ENCODE measurements at regions not wholly inside any gene's neighbourhood (a gene's known extent, or its start where the extent isn't known, plus 50 kb on each side); places are given as distances from the start of the nearest gene placed in this dataset.

- TF ChIP-seq ZBTB6 (tag by site-specific recombination; IDR thresholded peaks at IDR 0.05): 0 out of 2 replicates have a peak, but pooled peaks have one; percentile 45
- no peak for TF ChIP-seq ZNF169 (tag by site-specific recombination; IDR thresholded peaks at IDR 0.05)
- no peak for TF ChIP-seq ZNF112 (tag by site-specific recombination; IDR thresholded peaks at IDR 0.05)
- TF ChIP-seq ZNF600 (tag by site-specific recombination; IDR thresholded peaks at IDR 0.05): peak; percentile 87
Observed at GRCh38 chr1:245091818-245092637, 62.8 kb upstream of the KIF26B start (continued).

- ChIA-PET POLR2A (no interaction called here), CTCF (interaction anchor here (0.5 to 0.9 kb wide), 3 partner anchors 9 to 487 kb away, joined by 3 read pairs; no protein-coding TSS in a partner anchor)
- no peak overlapping the region for H3K27ac ChIP-seq (ENCODE audit: extremely low read depth, low read depth, low read length)
- H3K4me3 ChIP-seq (ENCODE audit: low read depth, low read length): no peak overlapping the region
- peak; percentile 79 for TF ChIP-seq ATF2 (tag by site-specific recombination; IDR thresholded peaks at IDR 0.05; ENCODE audit: low read depth)
- no peak for TF ChIP-seq ZNF423 (tag by site-specific recombination; IDR thresholded peaks at IDR 0.05)
- TF ChIP-seq PRDM1 (tag by site-specific recombination; IDR thresholded peaks at IDR 0.05): no peak
- peaks cover 4% of the 10 kb centered on the region for H3K4me1 ChIP-seq (ENCODE audit: control insufficient read depth, insufficient read depth, low read length)
- no peaks in the 10 kb centered on the region for H3K9me3 ChIP-seq (ENCODE audit: control insufficient read depth, insufficient read depth, low read depth, low read length)
- H3K36me3 ChIP-seq (ENCODE audit: control insufficient read depth in 2 of 2, insufficient read depth in 1 of 2, low read length in 2 of 2): no peaks in the 10 kb centered on the region
Observed at GRCh38 chr1:245091171-245091621, 63.6 kb upstream of the KIF26B start.

GRCh38 chr1:245090491-245091090, 64.2 kb upstream of the KIF26B start:
- H3K4me1 ChIP-seq (ENCODE audit: control insufficient read depth, insufficient read depth, low read length): peaks cover 4% of the 10 kb centered on the region
- TF ChIP-seq ZSCAN23 (tag by site-specific recombination; IDR thresholded peaks at IDR 0.05) (no peak), ZNF624 (tag by site-specific recombination; IDR thresholded peaks at IDR 0.05) (no peak), ZNF544 (tag by site-specific recombination; IDR thresholded peaks at IDR 0.05) (no peak), ZNF548 (tag by site-specific recombination; IDR thresholded peaks at IDR 0.05) (no peak), ZNF501 (tag by site-specific recombination; IDR thresholded peaks at IDR 0.05) (no peak), ZNF585B (tag by site-specific recombination; IDR thresholded peaks at IDR 0.05) (no peak), SALL2 (tag by site-specific recombination; IDR thresholded peaks at IDR 0.05; ENCODE audit: borderline replicate concordance) (no peak), ZNF433 (tag by site-specific recombination; IDR thresholded peaks at IDR 0.05; ENCODE audit: low read depth) (no peak)
- no peak overlapping the region for H3K4me3 ChIP-seq (ENCODE audit: low read depth, low read length)
- POLR2A ChIA-PET: no interaction called here
- H3K27ac ChIP-seq (ENCODE audit: extremely low read depth, low read depth, low read length): no peak overlapping the region
- CTCF ChIA-PET: interaction anchor here (0.9 to 1.0 kb wide), 2 partner anchors 8 to 11 kb away, joined by 3 read pairs; no protein-coding TSS in a partner anchor
- H3K36me3 ChIP-seq (ENCODE audit: control insufficient read depth in 2 of 2, insufficient read depth in 1 of 2, low read length in 2 of 2): no peaks in the 10 kb centered on the region
- H3K9me3 ChIP-seq (ENCODE audit: control insufficient read depth, insufficient read depth, low read depth, low read length): no peaks in the 10 kb centered on the region

GRCh38 chr1:245087723-245088122, 67.1 kb upstream of the KIF26B start:
- Histone ChIP-seq H3K27ac (ENCODE audit: extremely low read depth, low read depth, low read length) (no peak overlapping the region), H3K4me3 (ENCODE audit: low read depth, low read length) (no peak overlapping the region), H3K9me3 (ENCODE audit: control insufficient read depth, insufficient read depth, low read depth, low read length) (no peaks in the 10 kb centered on the region), H3K4me1 (ENCODE audit: control insufficient read depth, insufficient read depth, low read length) (peaks cover 4% of the 10 kb centered on the region), H3K36me3 (ENCODE audit: control insufficient read depth in 2 of 2, insufficient read depth in 1 of 2, low read length in 2 of 2) (no peaks in the 10 kb centered on the region)
- POLR2A ChIA-PET: no interaction called here
- CTCF ChIA-PET: interaction anchor here (0.6 to 1.7 kb wide), 2 partner anchors 8 to 318 kb away, joined by 5 to 10 read pairs; no protein-coding TSS in a partner anchor
- no peak for TF ChIP-seq ZNF391 (tag by site-specific recombination; IDR thresholded peaks at IDR 0.05; ENCODE audit: borderline replicate concordance, low read depth)
- TF ChIP-seq KLF9 (tag by site-specific recombination; IDR thresholded peaks at IDR 0.05; ENCODE audit: low read depth): no peak
- TF ChIP-seq ZBTB8A (tag by site-specific recombination; IDR thresholded peaks at IDR 0.05): no peak
- no peak for TF ChIP-seq KLF1 (tag by site-specific recombination; IDR thresholded peaks at IDR 0.05)
- TF ChIP-seq ZNF221 (tag by site-specific recombination; IDR thresholded peaks at IDR 0.05; ENCODE audit: borderline replicate concordance): no peak
- no peak for TF ChIP-seq ZNF112 (tag by site-specific recombination; IDR thresholded peaks at IDR 0.05)
- TF ChIP-seq ZNF354C (tag by site-specific recombination; IDR thresholded peaks at IDR 0.05; ENCODE audit: borderline replicate concordance, low read depth): no peak
- no peak for TF ChIP-seq ZNF585B (tag by site-specific recombination; IDR thresholded peaks at IDR 0.05)
- no peak for TF ChIP-seq ZNF140 (tag by site-specific recombination; IDR thresholded peaks at IDR 0.05)
- no peak for TF ChIP-seq ZBTB11 (tag by site-specific recombination; conservative IDR thresholded peaks at IDR 0.05; ENCODE audit: low read depth)

All from HEK293 (cell line).